ENCODE measurements at regions not wholly inside any gene's neighbourhood (a gene's known extent, or its start where the extent isn't known, plus 50 kb on each side); places are given as distances from the start of the nearest gene placed in this dataset.

DNA sequence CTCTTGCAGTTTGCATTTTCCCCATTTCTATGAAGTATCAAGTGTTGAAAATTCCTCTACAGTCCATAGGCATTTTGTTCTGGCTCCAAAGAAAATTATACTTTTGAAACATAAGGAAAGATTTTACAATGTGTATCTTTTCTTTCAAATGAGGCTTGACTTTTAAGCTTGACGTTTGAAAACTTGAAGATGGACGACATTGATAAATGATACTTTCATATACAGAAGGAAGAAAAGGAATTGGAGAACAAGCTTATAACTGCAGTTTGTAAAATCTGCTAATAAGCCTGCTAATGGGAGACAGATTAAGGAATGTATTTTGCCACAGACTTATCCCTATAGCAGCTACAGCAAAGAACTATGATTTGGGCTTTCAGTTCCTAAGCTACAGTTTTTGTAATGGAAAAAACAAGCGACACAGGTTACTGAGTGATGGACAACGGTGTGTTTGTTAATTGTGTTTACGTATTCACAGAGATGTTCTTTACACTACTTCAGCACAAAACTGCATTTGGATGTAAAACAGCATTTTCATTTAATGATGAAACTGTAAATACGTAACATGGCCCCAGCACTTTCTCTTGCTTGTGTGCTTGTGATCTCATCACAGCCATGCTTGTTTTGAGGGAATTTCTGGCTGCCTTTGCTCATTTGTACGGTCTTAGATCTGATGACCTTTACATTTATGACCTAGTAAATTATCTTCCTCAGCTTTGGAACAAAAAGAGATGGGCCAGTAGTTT lies 83.2 kb upstream of the FAT1 start:
- H3K4me3 ChIP-seq (ENCODE audit: low read depth, low read length) = no peak overlapping the region
- DNase-seq (ENCODE audit: low read depth) = no peak
- TF ChIP-seq, protein P1, sequence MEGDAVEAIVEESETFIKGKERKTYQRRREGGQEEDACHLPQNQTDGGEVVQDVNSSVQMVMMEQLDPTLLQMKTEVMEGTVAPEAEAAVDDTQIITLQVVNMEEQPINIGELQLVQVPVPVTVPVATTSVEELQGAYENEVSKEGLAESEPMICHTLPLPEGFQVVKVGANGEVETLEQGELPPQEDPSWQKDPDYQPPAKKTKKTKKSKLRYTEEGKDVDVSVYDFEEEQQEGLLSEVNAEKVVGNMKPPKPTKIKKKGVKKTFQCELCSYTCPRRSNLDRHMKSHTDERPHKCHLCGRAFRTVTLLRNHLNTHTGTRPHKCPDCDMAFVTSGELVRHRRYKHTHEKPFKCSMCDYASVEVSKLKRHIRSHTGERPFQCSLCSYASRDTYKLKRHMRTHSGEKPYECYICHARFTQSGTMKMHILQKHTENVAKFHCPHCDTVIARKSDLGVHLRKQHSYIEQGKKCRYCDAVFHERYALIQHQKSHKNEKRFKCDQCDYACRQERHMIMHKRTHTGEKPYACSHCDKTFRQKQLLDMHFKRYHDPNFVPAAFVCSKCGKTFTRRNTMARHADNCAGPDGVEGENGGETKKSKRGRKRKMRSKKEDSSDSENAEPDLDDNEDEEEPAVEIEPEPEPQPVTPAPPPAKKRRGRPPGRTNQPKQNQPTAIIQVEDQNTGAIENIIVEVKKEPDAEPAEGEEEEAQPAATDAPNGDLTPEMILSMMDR (IDR thresholded peaks at IDR 0.05; ENCODE audit: insufficient read depth, low read length) = no peak

DNA sequence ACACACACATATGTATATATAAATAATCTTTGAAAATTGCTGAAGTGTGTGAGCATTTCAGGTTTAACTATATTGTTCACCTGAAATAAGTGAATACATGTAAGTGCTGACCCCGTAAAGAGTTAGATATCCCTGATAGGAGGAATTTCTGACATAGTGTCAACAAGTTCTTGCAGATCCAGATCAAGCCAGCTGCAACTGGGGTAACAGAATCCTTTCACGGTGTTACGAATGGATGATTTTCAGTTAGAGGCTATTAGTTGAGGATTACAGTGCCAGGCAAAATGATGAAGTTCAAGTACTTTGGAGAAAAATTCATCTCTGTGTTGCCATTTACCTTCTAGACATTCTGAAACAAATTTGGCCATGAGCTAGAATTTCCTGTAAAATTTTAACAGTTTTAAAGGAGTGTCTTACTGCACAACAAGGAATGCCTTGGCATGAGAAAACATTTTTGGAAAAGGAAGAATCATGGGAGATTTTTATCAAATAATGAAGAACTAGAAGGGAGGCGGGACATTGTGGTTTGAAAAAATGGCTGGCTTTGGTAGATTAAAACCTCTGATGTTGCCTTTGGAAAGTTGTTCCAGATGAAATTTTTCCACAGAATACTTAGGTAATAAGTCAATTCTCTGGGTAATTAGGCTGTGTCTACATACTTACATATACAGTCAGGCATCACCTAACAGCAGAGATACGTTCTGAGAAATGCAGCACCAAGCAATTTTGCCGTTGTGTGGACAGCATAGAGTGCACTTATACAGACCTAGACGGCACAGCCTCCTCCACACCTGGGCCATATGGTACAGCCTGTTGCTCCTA lies 84.4 kb upstream of the FAT1 start:
- peak; percentile 31 for DNase-seq (ENCODE audit: low read depth)
- H3K4me3 ChIP-seq (ENCODE audit: low read depth, low read length) = no peak overlapping the region
- TF ChIP-seq, protein P1 (IDR thresholded peaks at IDR 0.05; ENCODE audit: insufficient read depth, low read length) = no peak

DNA sequence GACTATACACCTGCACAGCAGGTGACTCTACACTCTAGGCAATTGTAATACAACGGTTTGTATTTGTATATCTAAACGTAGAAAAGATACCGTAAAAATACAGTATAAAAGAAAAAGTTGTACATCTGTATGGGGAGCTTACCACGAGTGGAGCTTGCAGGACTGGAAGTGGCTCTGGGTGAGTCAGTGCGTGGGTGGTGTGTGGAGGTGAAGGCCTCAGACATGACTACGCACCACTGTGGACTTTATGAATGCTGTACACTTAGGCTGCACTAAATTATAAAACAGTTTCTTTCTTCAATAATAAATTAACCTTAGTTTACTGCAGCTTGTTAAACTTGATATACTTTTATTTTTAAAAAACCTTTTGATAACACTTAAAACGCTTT lies 85.0 kb upstream of the FAT1 start:
- TF ChIP-seq, protein P1 (IDR thresholded peaks at IDR 0.05; ENCODE audit: insufficient read depth, low read length) = no peak
- peak; percentile 44 for DNase-seq (ENCODE audit: low read depth)

DNA sequence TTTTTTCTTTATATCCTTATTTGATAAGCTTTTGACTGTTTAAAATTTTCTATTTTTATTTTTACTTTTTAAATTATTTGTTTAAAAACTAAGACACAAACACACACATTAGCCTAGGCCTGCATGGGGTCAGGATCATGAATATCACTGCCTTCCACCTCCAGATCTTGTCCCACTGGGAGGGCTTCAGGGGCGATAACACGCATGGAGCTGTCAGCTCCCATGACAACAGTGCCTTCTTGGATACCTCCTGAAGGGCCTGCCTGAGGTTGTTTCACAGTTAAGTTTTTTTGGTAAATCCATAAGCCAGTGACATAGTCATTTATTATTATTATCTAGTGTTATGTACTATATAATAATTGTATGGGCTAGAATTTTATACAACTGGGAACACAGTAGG lies 85.4 kb upstream of the FAT1 start:
- no peak overlapping the region for H3K4me3 ChIP-seq (ENCODE audit: low read depth, low read length)
- no peak for DNase-seq (ENCODE audit: low read depth)
- TF ChIP-seq, protein P1 (IDR thresholded peaks at IDR 0.05; ENCODE audit: insufficient read depth, low read length) = no peak

More for the DNA sequence above, 85.0 kb upstream of the FAT1 start:
- no peak overlapping the region for H3K4me3 ChIP-seq (ENCODE audit: low read depth, low read length)

DNA sequence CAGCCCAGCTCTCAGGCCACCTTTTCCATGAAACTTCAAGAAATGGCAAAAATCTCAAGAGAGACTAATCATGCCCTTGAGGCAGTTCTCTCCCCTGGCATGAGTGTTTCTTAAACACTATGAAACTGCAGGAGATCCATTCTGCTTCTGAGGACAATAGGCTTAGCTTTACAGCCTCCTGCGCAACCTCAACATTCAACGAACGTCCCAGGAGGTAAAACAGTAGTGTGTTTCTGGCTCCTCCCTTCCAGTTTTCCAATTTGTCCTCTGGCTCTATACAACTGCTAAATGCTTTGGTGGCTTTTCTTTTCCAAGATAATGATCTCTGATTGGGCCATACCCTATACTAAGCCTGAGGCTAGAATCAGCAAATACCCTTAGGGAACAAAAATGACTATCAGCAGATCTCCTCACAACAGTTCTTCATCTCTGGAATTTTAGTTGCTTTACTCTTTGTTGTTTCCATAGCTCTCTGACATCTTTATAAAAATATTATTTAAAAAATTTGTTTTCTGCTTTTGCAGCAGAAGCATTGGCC lies 87.0 kb upstream of the FAT1 start:
- no peak for DNase-seq (ENCODE audit: low read depth)
- no peak overlapping the region for H3K4me3 ChIP-seq (ENCODE audit: low read depth, low read length)
- TF ChIP-seq, protein P1 (IDR thresholded peaks at IDR 0.05; ENCODE audit: insufficient read depth, low read length) = no peak

DNA sequence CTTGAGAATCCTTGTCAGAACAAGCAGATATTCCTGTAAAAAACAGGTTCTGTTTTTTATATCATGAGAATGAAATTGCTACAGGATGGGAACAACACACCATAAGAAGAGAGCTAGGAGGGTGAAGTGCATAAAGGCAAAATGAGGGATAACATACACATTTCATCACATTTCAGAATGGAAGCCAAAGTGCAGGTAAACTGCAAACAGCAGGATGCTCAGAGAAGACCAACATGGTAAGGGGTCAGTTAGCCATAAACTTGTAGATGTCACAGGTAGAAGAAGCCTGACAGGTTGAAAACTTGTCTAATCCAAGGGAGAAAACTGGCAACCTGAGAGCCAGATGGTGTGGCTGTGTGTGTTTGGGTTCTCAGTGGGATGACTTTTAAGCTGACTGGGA lies 88.9 kb upstream of the FAT1 start:
- no peak overlapping the region for H3K4me3 ChIP-seq (ENCODE audit: low read depth, low read length)
- TF ChIP-seq, protein P1 (IDR thresholded peaks at IDR 0.05; ENCODE audit: insufficient read depth, low read length) = no peak
- no peak for DNase-seq (ENCODE audit: low read depth)
